ENCODE measurements at regions not wholly inside any gene's neighbourhood (a gene's known extent, or its start where the extent isn't known, plus 50 kb on each side); places are given as distances from the start of the nearest gene placed in this dataset.
"Not testable (repeated sequence)": the region's sequence is repeated elsewhere in the genome, so short reads cannot be mapped to it uniquely, and the experiment has no call there.

DNA sequence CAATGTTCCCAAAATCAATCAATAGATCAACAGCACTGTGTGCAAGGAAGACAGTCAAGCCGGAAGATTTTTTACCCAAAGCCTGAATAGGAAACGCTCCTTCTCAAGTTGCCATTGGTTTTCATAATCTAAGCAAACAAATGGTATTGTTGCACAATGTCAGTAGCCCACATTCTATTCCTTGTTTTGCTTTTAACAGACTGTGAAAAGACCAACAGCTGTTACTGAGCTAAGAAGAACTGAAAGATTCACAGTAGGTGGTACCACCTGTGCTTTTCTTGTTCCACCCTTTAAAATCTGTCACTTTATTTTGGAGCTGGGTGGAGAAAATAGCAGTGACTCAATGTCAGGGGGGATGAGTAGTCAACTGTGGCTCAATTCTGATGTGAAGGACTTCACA lies 357.5 kb upstream of the CADM2 start:
- TF ChIP-seq POLR2AphosphoS5 (IDR thresholded peaks at IDR 0.05; ENCODE audit: low read depth, low read length) = no peak
- no peak for TF ChIP-seq TAF1 (IDR thresholded peaks at IDR 0.05; ENCODE audit: low read depth, low read length)
- no peak for TF ChIP-seq POU2F2 (IDR thresholded peaks at IDR 0.05; ENCODE audit: low read depth, low read length)
- no peak for TF ChIP-seq POLR2A (IDR thresholded peaks at IDR 0.05; ENCODE audit: low read depth, low read length)
- TF ChIP-seq PAX5 (IDR thresholded peaks at IDR 0.05; ENCODE audit: insufficient read depth, low read length, severe bottlenecking) = no peak
- no peak for TF ChIP-seq SPI1 (IDR thresholded peaks at IDR 0.05; ENCODE audit: low read depth, low read length)
- no peak for DNase-seq (ENCODE audit: insufficient read length, low spot score)
- no peak for FAIRE-seq

DNA sequence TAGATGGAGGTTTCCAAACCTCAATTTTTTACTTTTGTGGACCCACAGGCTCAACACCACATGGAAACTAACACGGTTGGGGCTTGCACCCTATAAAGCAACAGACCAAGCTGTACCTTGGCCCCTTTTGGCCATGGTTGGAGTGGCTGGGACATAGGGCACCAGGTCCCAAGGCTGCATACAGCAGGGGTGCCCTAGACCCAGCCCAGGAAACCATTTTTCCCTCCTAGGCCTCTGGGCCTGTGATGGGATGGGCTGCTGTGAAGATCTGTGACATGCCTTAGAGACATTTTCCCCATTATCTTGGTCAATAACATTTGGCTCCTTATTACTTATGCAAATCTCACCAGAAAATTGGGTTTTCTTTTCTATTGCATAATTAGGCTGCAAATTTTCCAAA lies 337.0 kb upstream of the CADM2 start:
- FAIRE-seq = no peak
- TF ChIP-seq SPI1 (IDR thresholded peaks at IDR 0.05; ENCODE audit: low read depth, low read length) = no peak
- TF ChIP-seq POU2F2 (IDR thresholded peaks at IDR 0.05; ENCODE audit: low read depth, low read length) = no peak
- no peak for TF ChIP-seq POLR2AphosphoS5 (IDR thresholded peaks at IDR 0.05; ENCODE audit: low read depth, low read length)
- no peak for DNase-seq (ENCODE audit: insufficient read length, low spot score)

DNA sequence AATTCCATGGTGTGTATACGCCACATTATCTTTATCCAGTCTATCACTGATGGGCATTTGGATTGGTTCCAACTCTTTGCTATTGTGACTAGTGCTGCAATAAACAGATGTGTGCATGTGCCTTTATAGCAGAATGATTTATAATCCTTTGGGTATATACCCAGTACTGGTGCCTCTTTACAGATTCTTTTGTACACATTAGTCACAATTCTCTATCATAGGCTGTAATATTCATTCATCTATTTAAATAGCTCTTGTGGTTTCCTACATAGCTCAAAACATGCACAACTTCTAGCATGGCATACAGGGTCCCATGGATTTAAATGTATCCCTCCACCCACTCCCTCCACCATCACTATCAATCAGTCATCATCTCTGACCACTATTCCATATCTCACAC lies 324.1 kb upstream of the CADM2 start:
- TF ChIP-seq POU2F2 (IDR thresholded peaks at IDR 0.05; ENCODE audit: low read depth, low read length) (no peak), POLR2A (IDR thresholded peaks at IDR 0.05; ENCODE audit: low read depth, low read length) (no peak), POLR2AphosphoS5 (IDR thresholded peaks at IDR 0.05; ENCODE audit: low read depth, low read length) (no peak), SPI1 (IDR thresholded peaks at IDR 0.05; ENCODE audit: low read depth, low read length) (no peak), TAF1 (IDR thresholded peaks at IDR 0.05; ENCODE audit: low read depth, low read length) (no peak), PAX5 (IDR thresholded peaks at IDR 0.05; ENCODE audit: insufficient read depth, low read length, severe bottlenecking) (no peak)
- FAIRE-seq = no peak
- no peak for DNase-seq (ENCODE audit: insufficient read length, low spot score)

DNA sequence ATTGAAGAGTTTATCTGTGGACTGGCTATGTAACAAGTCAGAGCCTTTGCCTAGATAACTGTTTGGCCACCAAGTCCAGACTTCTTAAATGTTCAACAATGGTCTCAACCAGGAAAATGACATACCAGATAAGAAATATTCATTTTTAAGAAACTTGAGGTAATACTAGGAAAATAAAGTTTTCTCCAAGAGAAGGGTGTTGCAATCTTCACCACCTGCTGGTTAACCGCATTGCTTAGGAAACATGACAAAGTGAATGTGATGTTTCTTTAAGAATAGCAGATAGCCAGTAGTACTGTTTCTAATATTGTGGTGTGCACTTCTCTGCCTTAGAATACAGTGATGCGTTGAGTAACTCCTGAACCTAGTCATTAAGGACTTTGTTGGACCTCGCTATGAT lies 321.5 kb upstream of the CADM2 start:
- no peak for FAIRE-seq
- TF ChIP-seq PAX5 (IDR thresholded peaks at IDR 0.05; ENCODE audit: insufficient read depth, low read length, severe bottlenecking) (no peak), POLR2A (IDR thresholded peaks at IDR 0.05; ENCODE audit: low read depth, low read length) (no peak), POLR2AphosphoS5 (IDR thresholded peaks at IDR 0.05; ENCODE audit: low read depth, low read length) (no peak)
- DNase-seq (ENCODE audit: insufficient read length, low spot score) = no peak

DNA sequence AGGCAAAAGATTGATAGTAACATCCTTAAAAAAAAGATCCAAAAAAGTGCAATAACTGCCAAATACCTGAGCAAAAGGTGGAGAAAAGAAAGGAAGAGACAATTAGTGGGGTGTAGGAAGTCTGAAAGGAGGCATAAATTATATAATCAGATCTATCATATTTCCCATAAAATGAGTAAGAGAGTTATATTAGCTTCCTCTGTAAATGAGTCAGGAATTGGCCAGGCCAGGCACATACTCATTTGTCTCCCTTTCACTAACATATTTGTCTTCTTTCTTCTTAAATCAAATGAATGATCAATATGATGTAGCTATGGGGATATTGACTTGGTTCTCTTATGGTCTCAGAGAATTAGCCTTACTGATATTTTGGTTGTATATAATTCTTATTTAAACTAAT lies 292.3 kb upstream of the CADM2 start:
- TF ChIP-seq POLR2AphosphoS5 (IDR thresholded peaks at IDR 0.05; ENCODE audit: low read depth, low read length) (no peak), PAX5 (IDR thresholded peaks at IDR 0.05; ENCODE audit: insufficient read depth, low read length, severe bottlenecking) (no peak), SPI1 (IDR thresholded peaks at IDR 0.05; ENCODE audit: low read depth, low read length) (no peak), POU2F2 (IDR thresholded peaks at IDR 0.05; ENCODE audit: low read depth, low read length) (no peak), POLR2A (IDR thresholded peaks at IDR 0.05; ENCODE audit: low read depth, low read length) (no peak), TAF1 (IDR thresholded peaks at IDR 0.05; ENCODE audit: low read depth, low read length) (no peak)
- DNase-seq (ENCODE audit: insufficient read length, low spot score) (no peak), FAIRE-seq (no peak)

DNA sequence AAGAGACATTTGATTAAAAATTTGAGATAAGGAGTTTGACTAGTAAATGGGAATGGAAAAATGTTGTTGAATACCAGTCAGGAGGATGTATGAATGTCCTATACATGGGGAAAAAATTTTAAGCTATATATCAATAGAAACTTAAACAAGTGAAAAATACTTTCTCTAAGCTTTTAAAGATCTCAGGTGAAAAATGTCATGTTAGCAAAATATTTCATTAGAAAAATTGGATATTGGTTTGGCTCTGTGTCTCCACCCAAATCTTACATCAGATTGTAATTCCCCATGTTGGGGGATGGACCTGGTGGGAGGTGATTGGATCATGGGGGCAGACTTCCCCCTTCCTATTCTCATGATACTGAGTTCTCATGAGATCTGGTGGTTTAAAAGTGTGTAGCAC lies 279.6 kb upstream of the CADM2 start:
- TF ChIP-seq POLR2A (IDR thresholded peaks at IDR 0.05; ENCODE audit: low read depth, low read length) (no peak), POU2F2 (IDR thresholded peaks at IDR 0.05; ENCODE audit: low read depth, low read length) (no peak), SPI1 (IDR thresholded peaks at IDR 0.05; ENCODE audit: low read depth, low read length) (no peak)
- DNase-seq (ENCODE audit: insufficient read length, low spot score) = no peak
- no peak for FAIRE-seq

DNA sequence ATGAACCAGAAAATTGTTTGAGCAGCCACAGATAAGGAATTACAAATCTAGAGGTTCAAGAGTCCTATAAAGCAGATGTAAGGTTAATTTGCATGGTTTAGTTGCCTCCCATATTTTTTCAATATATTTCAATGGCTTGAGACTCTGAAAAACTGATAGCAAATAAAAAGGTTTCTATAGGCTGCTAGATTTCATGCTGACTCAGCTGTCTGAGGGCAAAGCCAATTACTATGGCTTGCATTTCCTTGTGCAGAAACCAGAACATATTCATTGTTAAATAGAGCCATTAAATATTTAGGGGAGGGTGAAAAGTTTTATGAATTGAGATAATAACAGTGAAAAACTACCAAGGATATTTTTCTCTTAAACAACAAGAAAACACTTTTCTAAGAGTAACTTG lies 278.1 kb upstream of the CADM2 start:
- FAIRE-seq (no peak), DNase-seq (ENCODE audit: insufficient read length, low spot score) (no peak)
- TF ChIP-seq PAX5 (IDR thresholded peaks at IDR 0.05; ENCODE audit: insufficient read depth, low read length, severe bottlenecking) = no peak
- no peak for TF ChIP-seq SPI1 (IDR thresholded peaks at IDR 0.05; ENCODE audit: low read depth, low read length)
- no peak for TF ChIP-seq TAF1 (IDR thresholded peaks at IDR 0.05; ENCODE audit: low read depth, low read length)
- no peak for TF ChIP-seq POLR2AphosphoS5 (IDR thresholded peaks at IDR 0.05; ENCODE audit: low read depth, low read length)
- no peak for TF ChIP-seq POLR2A (IDR thresholded peaks at IDR 0.05; ENCODE audit: low read depth, low read length)
- TF ChIP-seq POU2F2 (IDR thresholded peaks at IDR 0.05; ENCODE audit: low read depth, low read length) = no peak

DNA sequence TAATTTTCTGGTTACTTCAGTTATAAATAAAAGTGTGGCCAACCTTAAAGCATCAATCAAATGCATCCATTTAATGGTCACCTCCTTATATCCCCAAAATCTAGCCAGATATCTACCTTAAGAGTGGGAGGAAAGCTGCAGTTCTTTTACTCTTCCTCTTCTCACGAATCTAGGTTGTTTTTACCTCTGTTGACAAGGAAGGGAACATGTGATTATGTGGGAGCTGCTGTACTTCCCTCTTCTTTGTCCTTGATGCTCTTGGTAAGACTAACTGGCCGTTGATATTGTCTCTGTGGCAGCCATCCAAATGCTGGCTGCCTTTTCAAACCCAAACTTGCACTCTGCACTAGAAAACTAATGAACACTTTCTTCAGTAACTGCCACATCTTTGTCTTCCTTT lies 275.3 kb upstream of the CADM2 start:
- no peak for FAIRE-seq
- TF ChIP-seq POLR2A (IDR thresholded peaks at IDR 0.05; ENCODE audit: low read depth, low read length) = no peak
- TF ChIP-seq TAF1 (IDR thresholded peaks at IDR 0.05; ENCODE audit: low read depth, low read length) = no peak
- TF ChIP-seq PAX5 (IDR thresholded peaks at IDR 0.05; ENCODE audit: insufficient read depth, low read length, severe bottlenecking) = no peak
- no peak for TF ChIP-seq POLR2AphosphoS5 (IDR thresholded peaks at IDR 0.05; ENCODE audit: low read depth, low read length)
- no peak for TF ChIP-seq SPI1 (IDR thresholded peaks at IDR 0.05; ENCODE audit: low read depth, low read length)
- no peak for TF ChIP-seq POU2F2 (IDR thresholded peaks at IDR 0.05; ENCODE audit: low read depth, low read length)
- no peak for DNase-seq (ENCODE audit: insufficient read length, low spot score)

DNA sequence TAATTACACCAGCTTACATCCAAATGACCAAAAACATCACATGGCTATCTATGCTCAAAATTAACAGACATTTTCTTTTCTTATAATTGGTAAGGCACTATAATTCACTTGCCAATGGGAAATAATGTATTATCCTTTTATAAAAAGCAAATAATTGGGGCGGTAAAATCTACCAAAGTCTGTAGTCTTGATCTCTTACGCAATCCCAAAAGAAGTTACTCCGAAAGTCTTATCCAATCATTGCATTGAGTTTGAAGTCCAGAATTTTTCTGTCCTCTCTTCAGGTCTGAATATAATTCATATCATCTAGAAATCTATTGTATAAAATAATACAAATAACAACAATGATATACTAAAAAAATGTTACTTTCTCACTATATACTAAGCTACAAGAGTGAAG lies 273.3 kb upstream of the CADM2 start:
- DNase-seq (ENCODE audit: insufficient read length, low spot score) (no peak), FAIRE-seq (no peak)
- TF ChIP-seq PAX5 (IDR thresholded peaks at IDR 0.05; ENCODE audit: insufficient read depth, low read length, severe bottlenecking) = no peak
- TF ChIP-seq SPI1 (IDR thresholded peaks at IDR 0.05; ENCODE audit: low read depth, low read length) = no peak
- no peak for TF ChIP-seq POLR2A (IDR thresholded peaks at IDR 0.05; ENCODE audit: low read depth, low read length)
- no peak for TF ChIP-seq POU2F2 (IDR thresholded peaks at IDR 0.05; ENCODE audit: low read depth, low read length)
- TF ChIP-seq TAF1 (IDR thresholded peaks at IDR 0.05; ENCODE audit: low read depth, low read length) = no peak
- no peak for TF ChIP-seq POLR2AphosphoS5 (IDR thresholded peaks at IDR 0.05; ENCODE audit: low read depth, low read length)

DNA sequence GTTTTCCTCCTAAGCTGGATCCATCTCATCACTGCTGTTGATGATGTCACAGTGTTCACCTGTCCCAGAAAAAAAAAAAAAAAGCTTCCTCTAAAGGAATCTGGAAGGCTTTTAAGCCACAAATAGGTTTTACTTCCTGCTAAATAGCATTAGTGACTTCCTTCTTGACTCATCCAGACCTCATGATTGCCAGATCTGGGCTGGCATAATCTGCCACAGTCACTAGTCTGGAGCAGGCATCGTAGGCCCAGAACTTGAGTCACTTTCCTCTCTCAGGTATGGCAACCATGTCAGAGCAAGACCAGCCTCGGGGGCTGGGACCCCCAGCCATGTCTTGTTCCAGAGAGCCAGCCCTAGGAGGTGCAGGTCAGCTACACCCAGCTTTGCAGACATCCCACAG lies 266.5 kb upstream of the CADM2 start:
- DNase-seq (ENCODE audit: insufficient read length, low spot score) (no peak), FAIRE-seq (no peak)
- no peak for TF ChIP-seq POU2F2 (IDR thresholded peaks at IDR 0.05; ENCODE audit: low read depth, low read length)
- no peak for TF ChIP-seq POLR2AphosphoS5 (IDR thresholded peaks at IDR 0.05; ENCODE audit: low read depth, low read length)
- TF ChIP-seq SPI1 (IDR thresholded peaks at IDR 0.05; ENCODE audit: low read depth, low read length) = no peak
- no peak for TF ChIP-seq PAX5 (IDR thresholded peaks at IDR 0.05; ENCODE audit: insufficient read depth, low read length, severe bottlenecking)
- no peak for TF ChIP-seq POLR2A (IDR thresholded peaks at IDR 0.05; ENCODE audit: low read depth, low read length)
- TF ChIP-seq TAF1 (IDR thresholded peaks at IDR 0.05; ENCODE audit: low read depth, low read length) = no peak

DNA sequence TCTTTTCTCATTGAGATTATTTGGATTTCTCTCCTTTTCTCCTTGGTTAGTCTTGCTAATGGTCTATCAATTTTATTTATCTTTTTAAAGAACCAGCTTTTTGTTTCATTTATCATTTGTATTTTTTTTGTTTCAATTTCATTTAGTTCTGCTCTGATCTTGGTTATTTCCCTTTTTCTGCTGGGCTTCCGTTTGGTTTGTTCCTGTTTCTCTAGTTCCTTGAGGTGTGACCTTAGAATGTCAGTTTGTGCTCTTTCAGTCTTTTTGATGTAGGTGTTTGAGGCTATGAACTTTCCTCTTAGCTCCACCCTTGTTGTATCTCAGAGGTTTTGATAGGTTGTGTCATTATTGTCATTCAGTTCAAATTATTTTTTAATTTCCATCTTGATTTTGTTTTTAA lies 248.5 kb upstream of the CADM2 start:
- DNase-seq (ENCODE audit: insufficient read length, low spot score) = not testable (repeated sequence)

More for the DNA sequence above, 248.5 kb upstream of the CADM2 start:
- FAIRE-seq = not testable (repeated sequence)

Data from GM12891 (cell line).